HEK293 (cell line): ENCODE measurements at regions not wholly inside any gene's neighbourhood (a gene's known extent, or its start where the extent isn't known, plus 50 kb on each side); places are given as distances from the start of the nearest gene placed in this dataset.

Experiments
- GLIS2 ChIP-seq: fragments of 450-650 bp; formaldehyde crosslinking; IDR thresholded peaks from 2 replicates; pipeline ENCODE4 v1.5.1; 2016; ENCODE audit warnings: missing biosample characterization, missing genetic modification characterization
- TCF7L2 ChIP-seq: IDR thresholded peaks from 2 replicates; pipeline ENCODE4 v1.6.1; 2011; ENCODE audit warnings: low read depth, mild to moderate bottlenecking, inconsistent platforms, low read length, moderate library complexity, borderline replicate concordance
- ZBTB17 ChIP-seq: fragments of 450-650 bp; formaldehyde crosslinking; IDR thresholded peaks from 2 replicates; pipeline ENCODE4 v1.5.1; 2016; ENCODE audit warnings: missing biosample characterization, missing genetic modification characterization
- ZEB2 ChIP-seq: fragments of 450-650 bp; formaldehyde crosslinking; IDR thresholded peaks from 2 replicates; pipeline ENCODE4 v1.5.1; 2016; ENCODE audit warnings: missing biosample characterization, missing genetic modification characterization
- ZNF114 ChIP-seq: fragments of 450-650 bp; formaldehyde crosslinking; IDR thresholded peaks from 2 replicates; pipeline ENCODE4 v1.5.0; 2017; ENCODE audit warnings: missing biosample characterization, missing genetic modification characterization
- ZNF19 ChIP-seq: fragments of 450-650 bp; formaldehyde crosslinking; IDR thresholded peaks from 2 replicates; pipeline ENCODE4; 2016; ENCODE audit warnings: missing biosample characterization, missing genetic modification characterization, low read depth
- ZNF211 ChIP-seq: fragments of 450-650 bp; formaldehyde crosslinking; IDR thresholded peaks from 2 replicates; pipeline ENCODE4 v1.5.1; 2016; ENCODE audit warnings: low read depth, missing biosample characterization, missing genetic modification characterization
- ZNF473 ChIP-seq: fragments of 450-650 bp; formaldehyde crosslinking; IDR thresholded peaks from 2 replicates; pipeline ENCODE4 v1.5.1; 2017; ENCODE audit warnings: missing biosample characterization, missing genetic modification characterization
- ZNF521 ChIP-seq: fragments of 450-650 bp; formaldehyde crosslinking; IDR thresholded peaks from 2 replicates; pipeline ENCODE4 v1.5.1; 2017; ENCODE audit warnings: missing biosample characterization, mild to moderate bottlenecking, missing genetic modification characterization
- TF ChIP-seq, protein P1 (sequence below): fragments of 450-650 bp; formaldehyde crosslinking; IDR thresholded peaks from 2 replicates; pipeline ENCODE4 v1.5.1; 2016; ENCODE audit warnings: missing biosample characterization, missing genetic modification characterization
- TF ChIP-seq, protein P2 (sequence below): sonication (generic); formaldehyde crosslinking; IDR thresholded peaks from 2 replicates; pipeline ENCODE4 v1.8.1; 2022; ENCODE audit warnings: mild to moderate bottlenecking, moderate library complexity, missing genetic modification reagents
- TF ChIP-seq, protein P3 (sequence below): fragments of 450-650 bp; formaldehyde crosslinking; IDR thresholded peaks from 2 replicates; pipeline ENCODE4 v1.5.1; 2016; ENCODE audit warnings: missing biosample characterization, missing genetic modification characterization

DNA sequence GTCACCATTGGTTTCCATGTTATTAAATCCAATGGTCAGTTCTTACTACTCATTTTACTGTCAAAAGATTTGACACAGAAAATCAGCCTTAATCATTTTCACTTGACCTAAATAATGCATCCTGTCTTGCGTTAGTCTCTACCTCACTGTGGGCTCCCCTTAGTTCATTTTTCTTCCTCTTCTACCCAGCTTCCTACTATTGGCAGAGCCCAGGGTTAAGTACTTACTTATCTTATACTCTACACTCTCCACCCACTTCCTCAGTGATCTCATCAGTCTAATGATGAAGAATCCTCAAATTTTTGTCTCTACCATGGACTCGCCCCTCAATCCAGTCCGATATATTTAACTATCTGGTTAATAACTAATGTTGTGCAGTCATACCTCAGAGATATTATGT is 735.9 kb downstream of the KCNT2 start:
- TF ChIP-seq ZBTB17 (tag by site-specific recombination) (no peak), ZNF114 (tag by site-specific recombination) (no peak), ZEB2 (tag by site-specific recombination) (no peak), ZNF211 (no peak), GLIS2 (no peak), ZNF473 (tag by site-specific recombination) (no peak), TCF7L2 (no peak), ZNF19 (tag by site-specific recombination) (no peak), ZNF521 (tag by site-specific recombination) (no peak)
- TF ChIP-seq, protein P1, sequence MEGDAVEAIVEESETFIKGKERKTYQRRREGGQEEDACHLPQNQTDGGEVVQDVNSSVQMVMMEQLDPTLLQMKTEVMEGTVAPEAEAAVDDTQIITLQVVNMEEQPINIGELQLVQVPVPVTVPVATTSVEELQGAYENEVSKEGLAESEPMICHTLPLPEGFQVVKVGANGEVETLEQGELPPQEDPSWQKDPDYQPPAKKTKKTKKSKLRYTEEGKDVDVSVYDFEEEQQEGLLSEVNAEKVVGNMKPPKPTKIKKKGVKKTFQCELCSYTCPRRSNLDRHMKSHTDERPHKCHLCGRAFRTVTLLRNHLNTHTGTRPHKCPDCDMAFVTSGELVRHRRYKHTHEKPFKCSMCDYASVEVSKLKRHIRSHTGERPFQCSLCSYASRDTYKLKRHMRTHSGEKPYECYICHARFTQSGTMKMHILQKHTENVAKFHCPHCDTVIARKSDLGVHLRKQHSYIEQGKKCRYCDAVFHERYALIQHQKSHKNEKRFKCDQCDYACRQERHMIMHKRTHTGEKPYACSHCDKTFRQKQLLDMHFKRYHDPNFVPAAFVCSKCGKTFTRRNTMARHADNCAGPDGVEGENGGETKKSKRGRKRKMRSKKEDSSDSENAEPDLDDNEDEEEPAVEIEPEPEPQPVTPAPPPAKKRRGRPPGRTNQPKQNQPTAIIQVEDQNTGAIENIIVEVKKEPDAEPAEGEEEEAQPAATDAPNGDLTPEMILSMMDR = no peak
- TF ChIP-seq, protein P2, sequence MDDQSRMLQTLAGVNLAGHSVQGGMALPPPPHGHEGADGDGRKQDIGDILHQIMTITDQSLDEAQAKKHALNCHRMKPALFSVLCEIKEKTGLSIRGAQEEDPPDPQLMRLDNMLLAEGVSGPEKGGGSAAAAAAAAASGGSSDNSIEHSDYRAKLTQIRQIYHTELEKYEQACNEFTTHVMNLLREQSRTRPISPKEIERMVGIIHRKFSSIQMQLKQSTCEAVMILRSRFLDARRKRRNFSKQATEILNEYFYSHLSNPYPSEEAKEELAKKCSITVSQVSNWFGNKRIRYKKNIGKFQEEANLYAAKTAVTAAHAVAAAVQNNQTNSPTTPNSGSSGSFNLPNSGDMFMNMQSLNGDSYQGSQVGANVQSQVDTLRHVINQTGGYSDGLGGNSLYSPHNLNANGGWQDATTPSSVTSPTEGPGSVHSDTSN (CRISPR knock-in tag) = no peak
- TF ChIP-seq, protein P3, sequence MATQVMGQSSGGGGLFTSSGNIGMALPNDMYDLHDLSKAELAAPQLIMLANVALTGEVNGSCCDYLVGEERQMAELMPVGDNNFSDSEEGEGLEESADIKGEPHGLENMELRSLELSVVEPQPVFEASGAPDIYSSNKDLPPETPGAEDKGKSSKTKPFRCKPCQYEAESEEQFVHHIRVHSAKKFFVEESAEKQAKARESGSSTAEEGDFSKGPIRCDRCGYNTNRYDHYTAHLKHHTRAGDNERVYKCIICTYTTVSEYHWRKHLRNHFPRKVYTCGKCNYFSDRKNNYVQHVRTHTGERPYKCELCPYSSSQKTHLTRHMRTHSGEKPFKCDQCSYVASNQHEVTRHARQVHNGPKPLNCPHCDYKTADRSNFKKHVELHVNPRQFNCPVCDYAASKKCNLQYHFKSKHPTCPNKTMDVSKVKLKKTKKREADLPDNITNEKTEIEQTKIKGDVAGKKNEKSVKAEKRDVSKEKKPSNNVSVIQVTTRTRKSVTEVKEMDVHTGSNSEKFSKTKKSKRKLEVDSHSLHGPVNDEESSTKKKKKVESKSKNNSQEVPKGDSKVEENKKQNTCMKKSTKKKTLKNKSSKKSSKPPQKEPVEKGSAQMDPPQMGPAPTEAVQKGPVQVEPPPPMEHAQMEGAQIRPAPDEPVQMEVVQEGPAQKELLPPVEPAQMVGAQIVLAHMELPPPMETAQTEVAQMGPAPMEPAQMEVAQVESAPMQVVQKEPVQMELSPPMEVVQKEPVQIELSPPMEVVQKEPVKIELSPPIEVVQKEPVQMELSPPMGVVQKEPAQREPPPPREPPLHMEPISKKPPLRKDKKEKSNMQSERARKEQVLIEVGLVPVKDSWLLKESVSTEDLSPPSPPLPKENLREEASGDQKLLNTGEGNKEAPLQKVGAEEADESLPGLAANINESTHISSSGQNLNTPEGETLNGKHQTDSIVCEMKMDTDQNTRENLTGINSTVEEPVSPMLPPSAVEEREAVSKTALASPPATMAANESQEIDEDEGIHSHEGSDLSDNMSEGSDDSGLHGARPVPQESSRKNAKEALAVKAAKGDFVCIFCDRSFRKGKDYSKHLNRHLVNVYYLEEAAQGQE (tag by site-specific recombination) = no peak
